PC-3 (cell line): ENCODE measurements at regions not wholly inside any gene's neighbourhood (a gene's known extent, or its start where the extent isn't known, plus 50 kb on each side); places are given as distances from the start of the nearest gene placed in this dataset.

Source experiments
- ATAC-seq: fragments of 200-7000 bp; cut with Tn5 transposase; 2 replicates; pipeline ENCODE4 v1.9.1; 2020; ENCODE audit warnings: mild to moderate bottlenecking, moderate library complexity
- BruUV-seq: library from RNA; stranded (reverse); fragments of 400-500 nt; replicated peaks from 2 replicates; lab custom pipeline; 2021; lab: Mats Ljungman, UMichigan
- CTCF ChIA-PET: fragments of 300-600 bp; sonication (Branson Sonifier 250); formaldehyde crosslinking; loops from one replicate; lab custom pipeline; 2022; ENCODE audit warnings: antibody characterized with exemption; lab: Charles Lee
- POLR2A ChIA-PET: fragments of 300-600 bp; sonication (Branson Sonifier 250); formaldehyde crosslinking; loops from one replicate; lab custom pipeline; 2022; ENCODE audit warnings: antibody characterized with exemption; ENCODE audit not compliant: unreplicated experiment; lab: Charles Lee
- DNase-seq: peaks from one replicate; pipeline ENCODE4 v3.0.0-alpha.2; 2015
- H2AFZ ChIP-seq: fragments of 300-600 bp; sonication (generic); 2 replicates; pipeline ENCODE4 v1.6.0; 2016; ENCODE audit warnings: antibody characterized with exemption, low read length
- H3F3A ChIP-seq: fragments of 300-600 bp; sonication (generic); one replicate; pipeline ENCODE4 v1.6.0; 2017; ENCODE audit warnings: antibody characterized with exemption, low read length, control low read depth, mild to moderate bottlenecking; ENCODE audit not compliant: unreplicated experiment
- H3K27ac ChIP-seq: fragments of 300-600 bp; sonication (generic); 2 replicates; pipeline ENCODE4 v1.5.1; 2016; ENCODE audit warnings: mild to moderate bottlenecking, low read length
- H3K27me3 ChIP-seq: fragments of 300-600 bp; sonication (generic); 2 replicates; pipeline ENCODE4 v1.6.1; 2016; ENCODE audit warnings: low read length, mixed read lengths
- H3K36me3 ChIP-seq: fragments of 300-600 bp; sonication (generic); 2 replicates; pipeline ENCODE4 v1.6.1; 2016; ENCODE audit warnings: low read depth, mixed run types, low read length, mixed read lengths
- H3K4me1 ChIP-seq: fragments of 300-600 bp; sonication (generic); 2 replicates; pipeline ENCODE4 v1.5.1; 2016; ENCODE audit warnings: low read length; ENCODE audit not compliant: insufficient read depth
- H3K4me2 ChIP-seq: fragments of 300-600 bp; sonication (generic); 2 replicates; pipeline ENCODE4 v1.6.0; 2016; ENCODE audit warnings: low read length
- H3K4me3 ChIP-seq: fragments of 300-600 bp; sonication (generic); 2 replicates; pipeline ENCODE4 v1.5.1; 2016; ENCODE audit warnings: mild to moderate bottlenecking, low read length, mixed read lengths
- H3K79me2 ChIP-seq: fragments of 300-600 bp; sonication (generic); 2 replicates; pipeline ENCODE4 v1.6.1; 2017; ENCODE audit warnings: low read length, mixed read lengths
- H3K9ac ChIP-seq: fragments of 300-600 bp; sonication (generic); 2 replicates; pipeline ENCODE4 v1.6.0; 2016; ENCODE audit warnings: mild to moderate bottlenecking, low read length
- H3K9me2 ChIP-seq: fragments of 300-600 bp; sonication (generic); replicated peaks from 2 replicates; pipeline ENCODE4 v1.6.1; 2016; ENCODE audit warnings: mixed run types, low read length, mixed read lengths
- H3K9me3 ChIP-seq: fragments of 300-600 bp; sonication (generic); 2 replicates; pipeline ENCODE4 v1.6.1; 2016; ENCODE audit warnings: low read length, mixed read lengths
- H4K20me1 ChIP-seq: fragments of 300-600 bp; sonication (generic); 2 replicates; pipeline ENCODE4 v1.6.1; 2016; ENCODE audit warnings: low read length, mixed read lengths
- CTCF ChIP-seq: fragments of 300-600 bp; sonication (generic); conservative IDR thresholded peaks from 2 replicates; pipeline ENCODE4 v1.5.1; 2017; ENCODE audit warnings: antibody characterized with exemption, low read depth, mild to moderate bottlenecking, low read length
- EZH2 ChIP-seq: fragments of 300-600 bp; sonication (generic); IDR thresholded peaks from one replicate; pipeline ENCODE4 v1.6.1; 2017; ENCODE audit warnings: antibody characterized with exemption, mild to moderate bottlenecking, low read length; ENCODE audit not compliant: unreplicated experiment
- EZH2phosphoT487 ChIP-seq: fragments of 300-600 bp; sonication (generic); IDR thresholded peaks from 2 replicates; pipeline ENCODE4 v1.6.1; 2018; ENCODE audit warnings: mild to moderate bottlenecking, antibody characterized with exemption, low read length, borderline replicate concordance
- intact Hi-C: fragments of 100-400 bp; cut with micrococcal nuclease; formaldehyde crosslinking; loops from 2 replicates; pipeline ENCODE4 v1.9.0; 2023

- no peaks in the 10 kb centered on the region for H3K79me2 ChIP-seq
- DNase-seq (no peak), ATAC-seq (no peak)
- H3K4me2 ChIP-seq = no peak overlapping the region
- no peak overlapping the region for H3K4me3 ChIP-seq
- CTCF ChIA-PET = no interaction called here
- H2AFZ ChIP-seq = no peak overlapping the region
- no TSS peak for BruUV-seq
- no peak overlapping the region for H3K27ac ChIP-seq
- H4K20me1 ChIP-seq = no peaks in the 10 kb centered on the region
- no peaks in the 10 kb centered on the region for H3K9me3 ChIP-seq
- H3K36me3 ChIP-seq = no peaks in the 10 kb centered on the region
- H3K4me1 ChIP-seq = no peaks in the 10 kb centered on the region
- H3K9me2 ChIP-seq = no peaks in the 10 kb centered on the region
- POLR2A ChIA-PET = no interaction called here
- intact Hi-C loops = no loop called here
- H3F3A ChIP-seq = no peaks in the 10 kb centered on the region
- TF ChIP-seq EZH2 (no peak), EZH2phosphoT487 (no peak), CTCF (no peak)
- H3K27me3 ChIP-seq = peaks cover 7% of the 10 kb centered on the region; the same call in 1 of the 2 replicates
- H3K9ac ChIP-seq = no peak overlapping the region
Observed at GRCh38 chr13:52929846-52930245, 81.4 kb upstream of the PCDH8 start.

- no peaks in the 10 kb centered on the region for H3K9me3 ChIP-seq
- ChIA-PET POLR2A (no interaction called here), CTCF (no interaction called here)
- no peak for TF ChIP-seq EZH2phosphoT487
- no peak for TF ChIP-seq EZH2
- no peak for TF ChIP-seq CTCF
- peaks cover 7% of the 10 kb centered on the region; the same call in 1 of the 2 replicates for H3K27me3 ChIP-seq
- no peak overlapping the region for H3K4me3 ChIP-seq
- no peaks in the 10 kb centered on the region for H3K36me3 ChIP-seq
- BruUV-seq = no TSS peak
- DNase-seq (no peak), ATAC-seq (no peak)
- no peak overlapping the region for H3K27ac ChIP-seq
- H3F3A ChIP-seq = no peaks in the 10 kb centered on the region
- no peaks in the 10 kb centered on the region for H3K79me2 ChIP-seq
- intact Hi-C loops = no loop called here
- H3K9ac ChIP-seq = no peak overlapping the region
- no peak overlapping the region for H2AFZ ChIP-seq
- H3K4me1 ChIP-seq = no peaks in the 10 kb centered on the region
- no peaks in the 10 kb centered on the region for H4K20me1 ChIP-seq
- H3K4me2 ChIP-seq = no peak overlapping the region
- H3K9me2 ChIP-seq = no peaks in the 10 kb centered on the region
Observed at GRCh38 chr13:52926971-52927370, 78.5 kb upstream of the PCDH8 start.

DNA sequence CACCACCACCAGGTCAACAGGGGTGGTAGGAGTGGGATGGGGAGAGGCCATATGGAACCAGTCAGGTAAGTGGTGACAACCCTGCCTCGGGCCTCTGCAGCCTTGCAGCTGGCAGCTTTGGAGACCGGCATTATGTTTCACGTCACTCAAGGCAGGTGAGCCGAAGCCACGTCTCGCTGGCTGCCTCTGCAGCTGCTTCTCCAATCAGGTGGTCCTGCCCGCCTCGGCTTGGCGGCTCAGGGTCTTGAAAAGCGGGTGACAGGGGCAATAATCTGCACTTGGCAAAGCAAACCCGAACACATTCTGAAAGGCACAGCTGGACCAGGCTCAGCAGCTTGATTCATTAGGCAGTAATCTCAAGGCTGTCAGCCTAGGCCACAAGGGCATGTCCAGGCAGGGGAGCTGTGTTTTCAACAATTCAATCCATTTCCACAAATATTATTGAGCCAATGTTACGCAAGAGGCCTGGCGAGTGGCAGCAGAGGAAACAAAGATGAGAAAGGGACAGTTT, 77.4 kb upstream of the PCDH8 start:
- no TSS peak for BruUV-seq
- Histone ChIP-seq H3K4me1 (no peaks in the 10 kb centered on the region), H3K36me3 (no peaks in the 10 kb centered on the region), H2AFZ (no peak overlapping the region), H4K20me1 (no peaks in the 10 kb centered on the region), H3K4me3 (no peak overlapping the region), H3K9ac (no peak overlapping the region), H3K27me3 (peaks cover 7% of the 10 kb centered on the region; the same call in 1 of the 2 replicates), H3K9me2 (no peaks in the 10 kb centered on the region), H3F3A (no peaks in the 10 kb centered on the region), H3K9me3 (no peaks in the 10 kb centered on the region), H3K27ac (no peak overlapping the region), H3K79me2 (no peaks in the 10 kb centered on the region), H3K4me2 (no peak overlapping the region)
- TF ChIP-seq EZH2phosphoT487 (no peak), CTCF (no peak), EZH2 (no peak)
- DNase-seq (no peak), ATAC-seq (no peak)
- intact Hi-C loops = no loop called here
- ChIA-PET CTCF (no interaction called here), POLR2A (no interaction called here)
